Endothelial cell of umbilical vein (primary cell): ENCODE measurements at regions not wholly inside any gene's neighbourhood (a gene's known extent, or its start where the extent isn't known, plus 50 kb on each side); places are given as distances from the start of the nearest gene placed in this dataset.

ENCODE experiments used
- BruUV-seq: library from RNA; stranded (reverse); fragments of 400-500 nt; replicated peaks from 2 replicates; lab custom pipeline; 2021; lab: Mats Ljungman, UMichigan
- CTCF ChIA-PET: fragments of 300-600, 350-600 bp; sonication (Branson Sonifier 250); formaldehyde crosslinking; loops from one replicate; lab custom pipeline; 2021; ENCODE audit warnings: antibody characterized with exemption, inconsistent platforms; lab: Charles Lee
- POLR2A ChIA-PET: fragments of 300-600, 350-600 bp; sonication (Branson Sonifier 250); formaldehyde crosslinking; loops from one replicate; lab custom pipeline; 2021; ENCODE audit warnings: antibody characterized with exemption, inconsistent platforms; lab: Charles Lee
- DNase-seq: peaks from one replicate; pipeline ENCODE4 v3.0.0-alpha.2; 2011; ENCODE audit warnings: low read depth, low spot score
- FAIRE-seq: peaks from 2 replicates; lab custom pipeline; 2011; peaks lifted over from hg19 to GRCh38; lab: Jason Lieb, UNC
- H2AFZ ChIP-seq: 2 replicates; pipeline ENCODE4 v1.6.0; 2012; ENCODE audit warnings: low read depth, low read length, control low read depth, inconsistent platforms
- H3K27ac ChIP-seq: 2 replicates; pipeline ENCODE4 v1.5.1; 2011; ENCODE audit warnings: low read depth, mild to moderate bottlenecking, control low read depth, low read length, moderate library complexity; ENCODE audit not compliant: insufficient read depth
- H3K27me3 ChIP-seq, 2 experiments: 2 replicates each; pipeline versions ENCODE4 v1.6.0 to v1.6.1; 2011; ENCODE audit warnings: low read length in 2 of 2, mixed read lengths in 1 of 2; ENCODE audit not compliant: control insufficient read depth in 2 of 2, insufficient read depth in 2 of 2
- H3K36me3 ChIP-seq, 2 experiments: 2 replicates in 1 of 2; 3 replicates in 1 of 2; pipeline ENCODE4 v1.5.1; 2011; ENCODE audit warnings: low read length in 2 of 2, mild to moderate bottlenecking in 1 of 2, moderate library complexity in 1 of 2; ENCODE audit not compliant: control insufficient read depth in 2 of 2, insufficient read depth in 2 of 2; ENCODE audit errors: extremely low read depth in 1 of 2
- H3K4me1 ChIP-seq: 3 replicates; pipeline ENCODE4 v1.5.1; 2011; ENCODE audit warnings: mild to moderate bottlenecking, low read length; ENCODE audit not compliant: control insufficient read depth, insufficient read depth; ENCODE audit errors: extremely low read depth
- H3K4me2 ChIP-seq: 2 replicates; pipeline ENCODE4 v1.6.1; 2011; ENCODE audit warnings: low read length, control low read depth, mixed read lengths; ENCODE audit not compliant: insufficient read depth
- H3K4me3 ChIP-seq, 3 experiments: fragments of 200-600 bp in 1 of 3; sonication (generic), shearing (Covaris generic) in 1 of 3; replicated peaks in 1 of 3; 2 replicates each; pipeline ENCODE4 v1.5.1; 2011 to 2016; ENCODE audit warnings: control low read depth in 3 of 3, low read length in 3 of 3, mild to moderate bottlenecking in 2 of 3, inconsistent platforms in 1 of 3, low read depth in 1 of 3, moderate library complexity in 1 of 3; ENCODE audit not compliant: insufficient read depth in 1 of 3
- H3K79me2 ChIP-seq: 2 replicates; pipeline ENCODE4 v1.6.0; 2012; ENCODE audit warnings: low read length, inconsistent platforms; ENCODE audit not compliant: control insufficient read depth, insufficient read depth
- H3K9ac ChIP-seq: replicated peaks from 2 replicates; pipeline ENCODE3; 2011; ENCODE audit warnings: low read length, control low read depth; ENCODE audit not compliant: insufficient read depth; ENCODE audit errors: extremely low read depth
- H3K9me1 ChIP-seq: replicated peaks from 3 replicates; pipeline ENCODE4 v1.6.0; 2011; ENCODE audit warnings: mild to moderate bottlenecking, low read length; ENCODE audit not compliant: control insufficient read depth, insufficient read depth; ENCODE audit errors: extremely low read depth
- H3K9me3 ChIP-seq: replicated peaks from 2 replicates; pipeline ENCODE4 v1.5.1; 2012; ENCODE audit warnings: low read length, inconsistent platforms; ENCODE audit not compliant: control insufficient read depth, insufficient read depth
- H4K20me1 ChIP-seq: replicated peaks from 2 replicates; pipeline ENCODE3; 2011; ENCODE audit warnings: mild to moderate bottlenecking, low read length; ENCODE audit not compliant: control insufficient read depth, insufficient read depth; ENCODE audit errors: extremely low read depth
- CTCF ChIP-seq, 2 donors: IDR thresholded peaks; 1 replicate in 1 of 2; 2 replicates in 1 of 2; pipeline ENCODE4 v1.5.1; 2011; ENCODE audit warnings: low read length in 2 of 2, mild to moderate bottlenecking in 2 of 2, moderate library complexity in 2 of 2, control low read depth in 1 of 2, inconsistent platforms in 1 of 2, low read depth in 1 of 2; ENCODE audit not compliant: insufficient read depth in 1 of 2; ENCODE audit errors: extremely low read depth in 1 of 2
- EZH2 ChIP-seq: IDR thresholded peaks from 2 replicates; pipeline ENCODE4 v1.6.1; 2012; ENCODE audit warnings: borderline replicate concordance, low read depth, mild to moderate bottlenecking, moderate library complexity, low read length, inconsistent platforms; ENCODE audit not compliant: severe bottlenecking
- FOS ChIP-seq: IDR thresholded peaks from 2 replicates; pipeline ENCODE4 v1.6.1; 2011; ENCODE audit warnings: mild to moderate bottlenecking, low read length, moderate library complexity, borderline replicate concordance; ENCODE audit not compliant: insufficient read depth
- GATA2 ChIP-seq: IDR thresholded peaks from 2 replicates; pipeline ENCODE4 v1.7.0; 2011; ENCODE audit warnings: low read depth, mild to moderate bottlenecking, moderate library complexity, mixed read lengths, low read length; ENCODE audit not compliant: insufficient read length, insufficient read depth
- JUN ChIP-seq: IDR thresholded peaks from 2 replicates; pipeline ENCODE4 v1.6.1; 2011; ENCODE audit warnings: borderline replicate concordance, low read depth; ENCODE audit not compliant: insufficient read length, insufficient read depth
- MYC ChIP-seq: IDR thresholded peaks from one replicate; pipeline ENCODE4 v1.6.1; 2011; ENCODE audit warnings: mild to moderate bottlenecking, low read depth, low read length
- POLR2A ChIP-seq: IDR thresholded peaks from 2 replicates; pipeline ENCODE4 v1.6.1; 2012; ENCODE audit warnings: low read depth, mild to moderate bottlenecking, control low read depth, low read length
- POLR2AphosphoS5 ChIP-seq: IDR thresholded peaks from 2 replicates; pipeline ENCODE4 v1.6.1; 2012; ENCODE audit warnings: low read depth, mild to moderate bottlenecking, control low read depth, low read length, moderate library complexity; ENCODE audit not compliant: insufficient read depth
- dilution Hi-C: fragments of 300-500 bp; cut with MboI; formaldehyde crosslinking; loops from one replicate; pipeline ENCODE4 v1.15.0; 2019; ENCODE audit warnings: low sequenced_read_pairs; ENCODE audit not compliant: extremely low pct_ligation_motif_present
- intact Hi-C: fragments of 100-400 bp; cut with micrococcal nuclease; formaldehyde crosslinking; loops from one replicate; pipeline ENCODE4 v1.10.0; 2022
- TF ChIP-seq, protein P1 (sequence below): IDR thresholded peaks from 2 replicates; pipeline ENCODE4 v1.6.1; 2011; ENCODE audit not compliant: insufficient read depth, insufficient read length

DNA sequence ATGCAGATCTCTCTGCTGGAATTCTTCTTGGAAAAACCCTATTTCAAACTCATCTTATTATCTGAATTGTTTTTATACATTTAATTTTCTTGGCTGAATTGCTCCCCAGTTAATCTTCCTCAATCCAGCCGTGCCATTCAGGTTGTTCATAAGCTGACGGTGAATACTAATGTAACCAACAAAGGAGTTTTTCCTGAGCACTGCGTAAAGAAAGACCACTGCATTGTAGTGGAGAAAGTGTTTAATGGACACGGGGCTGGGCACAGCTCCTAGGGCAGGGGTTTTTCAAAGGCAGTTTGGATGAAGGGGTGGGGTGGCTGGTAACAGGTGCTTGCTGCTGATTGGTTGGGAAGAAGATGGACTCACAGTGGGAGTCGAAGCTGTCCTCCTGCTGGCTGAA, 820.3 kb downstream of the ADGRL2 start:
- intact Hi-C loops (no loop called here), dilution Hi-C loops (no loop called here)
- DNase-seq (no peak), FAIRE-seq (no peak)
- Histone ChIP-seq H3K9me3 (no peaks in the 10 kb centered on the region), H3K27me3 (no peaks in the 10 kb centered on the region), H4K20me1 (no peaks in the 10 kb centered on the region), H2AFZ (no peak overlapping the region), H3K27ac (no peak overlapping the region), H3K4me3 (no peak overlapping the region), H3K79me2 (no peaks in the 10 kb centered on the region), H3K36me3 (no peaks in the 10 kb centered on the region), H3K9ac (no peak overlapping the region), H3K4me2 (no peak overlapping the region), H3K4me1 (no peaks in the 10 kb centered on the region), H3K9me1 (no peaks in the 10 kb centered on the region)
- TF ChIP-seq POLR2A (no peak), GATA2 (no peak), POLR2AphosphoS5 (no peak), EZH2 (no peak), FOS (no peak), MYC (no peak), JUN (no peak), CTCF (IDR thresholded peaks at IDR 0.05; ENCODE audit: extremely low read depth in 1 of 2, insufficient read depth in 1 of 2, low read depth in 1 of 2, low read length in 2 of 2) (no peak)
- TF ChIP-seq, protein P1, sequence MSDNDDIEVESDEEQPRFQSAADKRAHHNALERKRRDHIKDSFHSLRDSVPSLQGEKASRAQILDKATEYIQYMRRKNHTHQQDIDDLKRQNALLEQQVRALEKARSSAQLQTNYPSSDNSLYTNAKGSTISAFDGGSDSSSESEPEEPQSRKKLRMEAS = no peak
- no TSS peak for BruUV-seq
- CTCF ChIA-PET = no interaction called here
- POLR2A ChIA-PET = no interaction called here
